Caco-2 (cell line): ENCODE measurements at regions not wholly inside any gene's neighbourhood (a gene's known extent, or its start where the extent isn't known, plus 50 kb on each side); places are given as distances from the start of the nearest gene placed in this dataset.

ENCODE experiments used
- BruUV-seq: library from RNA; stranded (reverse); fragments of 400-500 nt; replicated peaks from 2 replicates; lab custom pipeline; 2021; lab: Mats Ljungman, UMichigan
- CTCF ChIA-PET: fragments of 300-600 bp; sonication (Branson Sonifier 250); formaldehyde crosslinking; loops from one replicate; lab custom pipeline; 2022; ENCODE audit warnings: antibody characterized with exemption; lab: Charles Lee
- POLR2A ChIA-PET: fragments of 300-600 bp; sonication (Branson Sonifier 250); formaldehyde crosslinking; loops from one replicate; lab custom pipeline; 2022; ENCODE audit warnings: antibody characterized with exemption; lab: Charles Lee
- DNase-seq, 2 experiments: peaks; one replicate each; pipeline versions ENCODE4 v3.0.0 to v3.0.0-alpha.2; 2020 to 2022
- H3K27me3 ChIP-seq: replicated peaks from 2 replicates; pipeline ENCODE4 v1.6.0; 2011; ENCODE audit warnings: low read length; ENCODE audit not compliant: control insufficient read depth, insufficient read depth
- H3K36me3 ChIP-seq: 2 replicates; pipeline ENCODE4 v1.5.1; 2011; ENCODE audit warnings: low read length; ENCODE audit not compliant: control insufficient read depth, insufficient read depth
- H3K4me1 ChIP-seq: fragments of 250-450 bp; sonication (Bioruptor Pico); 2 replicates; pipeline ENCODE4 v1.5.1; 2020; ENCODE audit warnings: mild to moderate bottlenecking
- H3K4me3 ChIP-seq: 2 replicates; pipeline ENCODE4 v1.5.1; 2011; ENCODE audit warnings: low read depth, mild to moderate bottlenecking, control low read depth, low read length
- H3K9me3 ChIP-seq: fragments of 250-450 bp; sonication (Bioruptor Pico); 2 replicates; pipeline ENCODE4 v1.5.1; 2020; ENCODE audit warnings: mild to moderate bottlenecking, moderate library complexity
- H3K27ac Mint-ChIP-seq: one replicate; pipeline ENCODE4 v1.8.0; 2022; ENCODE audit warnings: mixed read lengths; ENCODE audit not compliant: unreplicated experiment
- H3K27me3 Mint-ChIP-seq: one replicate; pipeline ENCODE4 v1.8.0; 2022; ENCODE audit warnings: mixed read lengths; ENCODE audit not compliant: insufficient read depth, unreplicated experiment
- H3K36me3 Mint-ChIP-seq: one replicate; pipeline ENCODE4 v1.8.0; 2022; ENCODE audit warnings: mild to moderate bottlenecking, mixed read lengths; ENCODE audit not compliant: insufficient read depth, unreplicated experiment
- H3K4me1 Mint-ChIP-seq: one replicate; pipeline ENCODE4 v1.8.0; 2022; ENCODE audit warnings: low read depth, mixed read lengths; ENCODE audit not compliant: unreplicated experiment
- H3K4me3 Mint-ChIP-seq: one replicate; pipeline ENCODE4 v1.8.0; 2022; ENCODE audit warnings: mild to moderate bottlenecking, moderate library complexity, mixed read lengths; ENCODE audit not compliant: unreplicated experiment
- H3K9me3 Mint-ChIP-seq: one replicate; pipeline ENCODE4 v1.8.0; 2022; ENCODE audit warnings: mixed read lengths; ENCODE audit not compliant: unreplicated experiment
- CTCF ChIP-seq, 2 experiments: fragments of 200-600 bp in 1 of 2; IDR thresholded peaks; 1 replicate in 1 of 2; 2 replicates in 1 of 2; pipeline versions ENCODE4 v1.5.1 to v1.8.0; 2011 to 2022; ENCODE audit warnings: antibody characterized with exemption in 1 of 2, control low read depth in 1 of 2, inconsistent platforms in 1 of 2, low read depth in 1 of 2, low read length in 1 of 2, mild to moderate bottlenecking in 1 of 2, moderate library complexity in 1 of 2; ENCODE audit not compliant: insufficient read depth in 1 of 2, severe bottlenecking in 1 of 2, unreplicated experiment in 1 of 2
- intact Hi-C: fragments of 100-400 bp; cut with micrococcal nuclease; formaldehyde crosslinking; loops from one replicate; pipeline ENCODE4 v1.10.0; 2022; ENCODE audit not compliant: unreplicated experiment

DNA sequence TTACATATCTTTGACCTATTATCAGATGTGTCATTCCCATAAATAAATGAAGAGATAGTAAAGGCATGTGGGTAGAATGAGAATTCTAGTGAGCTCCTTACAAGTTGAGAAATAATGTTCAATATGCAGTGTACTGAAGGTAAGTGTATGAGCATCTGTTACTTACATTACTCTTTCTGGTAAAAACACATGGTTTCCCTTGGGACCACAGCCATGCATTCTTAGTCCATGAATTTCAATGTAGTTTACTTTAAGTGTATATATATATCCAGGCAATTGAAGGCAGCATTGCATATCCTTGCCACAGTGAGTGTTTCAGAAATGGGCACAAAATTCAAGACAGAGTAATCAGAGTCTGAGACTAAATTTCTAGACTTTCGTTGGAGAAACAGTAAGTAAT, 277.2 kb downstream of the CXXC4 start:
- Histone ChIP-seq H3K27me3 (no peaks in the 10 kb centered on the region), H3K36me3 (no peaks in the 10 kb centered on the region), H3K4me3 (no peak overlapping the region), H3K4me1 (no peaks in the 10 kb centered on the region), H3K9me3 (no peaks in the 10 kb centered on the region)
- Mint-ChIP-seq H3K4me1 (no peaks in the 10 kb centered on the region), H3K4me3 (no peak overlapping the region), H3K9me3 (no peaks in the 10 kb centered on the region), H3K27me3 (peaks cover 3% of the 10 kb centered on the region), H3K27ac (no peak overlapping the region), H3K36me3 (no peaks in the 10 kb centered on the region)
- CTCF ChIA-PET: no interaction called here
- BruUV-seq: no TSS peak
- DNase-seq: no peak
- intact Hi-C loops: no loop called here
- POLR2A ChIA-PET: no interaction called here
- no peak for TF ChIP-seq CTCF (IDR thresholded peaks at IDR 0.05; ENCODE audit: insufficient read depth in 1 of 2, low read depth in 1 of 2, low read length in 1 of 2, severe bottlenecking in 1 of 2, unreplicated experiment in 1 of 2)

DNA sequence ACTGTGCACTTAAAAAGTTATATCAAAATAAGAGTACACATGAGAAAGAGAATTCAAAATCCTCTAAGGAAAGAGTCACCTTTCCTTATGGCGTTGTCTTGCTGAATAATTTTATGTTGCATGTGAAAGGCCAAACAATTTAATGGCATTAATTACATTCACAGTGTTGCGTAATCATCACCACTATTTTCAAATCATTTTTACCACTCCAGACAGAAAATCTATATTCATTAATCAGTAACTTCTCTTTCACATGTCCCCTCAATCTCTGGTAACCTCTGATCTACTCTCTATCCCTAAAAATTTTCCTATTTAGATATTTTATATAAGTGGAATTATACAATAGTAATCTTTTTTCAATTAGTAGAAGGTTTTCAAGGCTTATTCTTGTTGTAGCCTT, 283.0 kb downstream of the CXXC4 start:
- DNase-seq: no peak
- no TSS peak for BruUV-seq
- Mint-ChIP-seq H3K27me3 (no peaks in the 10 kb centered on the region), H3K36me3 (no peaks in the 10 kb centered on the region), H3K27ac (no peak overlapping the region), H3K4me3 (no peak overlapping the region), H3K4me1 (no peaks in the 10 kb centered on the region), H3K9me3 (no peaks in the 10 kb centered on the region)
- H3K4me1 ChIP-seq: no peaks in the 10 kb centered on the region
- CTCF ChIA-PET: no interaction called here
- no peaks in the 10 kb centered on the region for H3K9me3 ChIP-seq
- no peaks in the 10 kb centered on the region for H3K27me3 ChIP-seq
- intact Hi-C loops: no loop called here
- TF ChIP-seq CTCF (IDR thresholded peaks at IDR 0.05; ENCODE audit: insufficient read depth in 1 of 2, low read depth in 1 of 2, low read length in 1 of 2, severe bottlenecking in 1 of 2, unreplicated experiment in 1 of 2): no peak
- no peak overlapping the region for H3K4me3 ChIP-seq
- POLR2A ChIA-PET: no interaction called here
- no peaks in the 10 kb centered on the region for H3K36me3 ChIP-seq

DNA sequence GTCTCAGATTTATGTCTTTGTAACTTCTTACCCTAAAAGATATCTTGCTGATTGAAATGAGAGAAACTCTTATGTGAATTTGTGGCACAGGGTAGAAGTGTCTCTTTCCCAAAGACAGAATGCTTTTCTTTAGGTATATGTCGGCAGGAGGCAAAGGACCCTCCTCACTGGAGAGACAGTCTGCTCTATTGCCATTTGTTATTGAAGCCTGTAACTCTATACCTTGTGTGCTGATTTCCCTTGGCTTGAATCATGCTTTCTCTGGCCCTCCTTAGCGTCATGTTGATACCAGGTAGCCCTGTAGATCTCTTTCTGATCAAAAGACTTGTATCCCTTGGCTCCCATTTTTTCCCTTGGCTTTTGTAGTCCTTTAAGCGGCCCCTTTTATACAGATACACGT, 284.3 kb downstream of the CXXC4 start:
- CTCF ChIA-PET: no interaction called here
- no peak for TF ChIP-seq CTCF (IDR thresholded peaks at IDR 0.05; ENCODE audit: insufficient read depth in 1 of 2, low read depth in 1 of 2, low read length in 1 of 2, severe bottlenecking in 1 of 2, unreplicated experiment in 1 of 2)
- H3K9me3 ChIP-seq: no peaks in the 10 kb centered on the region
- no peaks in the 10 kb centered on the region for H3K4me1 ChIP-seq
- H3K27ac Mint-ChIP-seq: no peak overlapping the region
- no peaks in the 10 kb centered on the region for H3K36me3 Mint-ChIP-seq
- no TSS peak for BruUV-seq
- H3K4me1 Mint-ChIP-seq: no peaks in the 10 kb centered on the region
- no peaks in the 10 kb centered on the region for H3K27me3 ChIP-seq
- H3K4me3 ChIP-seq: no peak overlapping the region
- H3K9me3 Mint-ChIP-seq: no peaks in the 10 kb centered on the region
- H3K4me3 Mint-ChIP-seq: no peak overlapping the region
- POLR2A ChIA-PET: no interaction called here
- no peaks in the 10 kb centered on the region for H3K36me3 ChIP-seq
- DNase-seq: no peak
- H3K27me3 Mint-ChIP-seq: no peaks in the 10 kb centered on the region
- intact Hi-C loops: no loop called here
